ENCODE measurements at regions not wholly inside any gene's neighbourhood (a gene's known extent, or its start where the extent isn't known, plus 50 kb on each side); places are given as distances from the start of the nearest gene placed in this dataset.

- TF ChIP-seq CTCF (IDR thresholded peaks at IDR 0.05) (no peak), EP300 (IDR thresholded peaks at IDR 0.05) (no peak)
These were observed 77.2 kb downstream of the CEBPB start for GRCh38 chr20:50267866-50268219.

Measured in gastroesophageal sphincter (tissue), 3 donors.